GM12878 (cell line): ENCODE measurements at regions not wholly inside any gene's neighbourhood (a gene's known extent, or its start where the extent isn't known, plus 50 kb on each side); places are given as distances from the start of the nearest gene placed in this dataset.

Experiments
- ATAC-seq: fragments of 200-7000 bp; cut with Tn5 transposase; 3 replicates; pipeline ENCODE4 v1.9.1; 2020; ENCODE audit warnings: mild to moderate bottlenecking, moderate library complexity
- BruUV-seq: library from RNA; stranded (reverse); fragments of 400-500 nt; replicated peaks from 2 replicates; lab custom pipeline; 2021; lab: Mats Ljungman, UMichigan
- CTCF ChIA-PET: fragments of 300-600 bp; sonication (Branson Sonifier 250); formaldehyde crosslinking; extraction: SDS; loops from one replicate; lab custom pipeline; 2021; ENCODE audit warnings: inconsistent platforms; lab: Yijun Ruan, JAX
- POLR2A ChIA-PET: fragments of 350-600 bp; formaldehyde crosslinking; extraction: SDS; loops from one replicate; lab custom pipeline; 2021; ENCODE audit warnings: inconsistent platforms; lab: Charles Lee
- RAD21 ChIA-PET: fragments of 300-600 bp; sonication (Branson Sonifier 250); formaldehyde crosslinking; loops from one replicate; lab custom pipeline; 2023; ENCODE audit warnings: antibody characterized with exemption; ENCODE audit not compliant: unreplicated experiment; lab: Charles Lee
- SMC1A ChIA-PET: fragments of 300-600 bp; sonication (Branson Sonifier 250); formaldehyde crosslinking; loops from one replicate; lab custom pipeline; 2023; ENCODE audit not compliant: unreplicated experiment, uncharacterized antibody; lab: Charles Lee
- DNase-seq: peaks from one replicate; pipeline ENCODE4 v3.0.0-alpha.2; 2011; ENCODE audit warnings: low read depth, low spot score
- FAIRE-seq: peaks from 3 replicates; lab custom pipeline; 2011; peaks lifted over from hg19 to GRCh38; lab: Jason Lieb, UNC
- H2AFZ ChIP-seq: 2 replicates; pipeline ENCODE4 v1.6.0; 2011; ENCODE audit warnings: low read depth, low read length, control low read depth; ENCODE audit not compliant: control insufficient read depth
- H3K27ac ChIP-seq: 2 replicates; pipeline ENCODE4 v1.5.1; 2011; ENCODE audit warnings: control low read depth; ENCODE audit not compliant: control insufficient read depth, insufficient read depth
- H3K27me3 ChIP-seq, 2 experiments: replicated peaks in 1 of 2; 2 replicates each; pipeline versions ENCODE4 v1.6.0 to v1.6.1; 2011; ENCODE audit warnings: low read length in 1 of 2; ENCODE audit not compliant: control insufficient read depth in 2 of 2, insufficient read depth in 2 of 2
- H3K36me3 ChIP-seq, 2 experiments: 2 replicates each; pipeline ENCODE4 v1.5.1; 2011; ENCODE audit warnings: low read length in 1 of 2; ENCODE audit not compliant: control insufficient read depth in 2 of 2, insufficient read depth in 2 of 2
- H3K4me1 ChIP-seq: 2 replicates; pipeline ENCODE4 v1.6.1; 2011; ENCODE audit warnings: mild to moderate bottlenecking, low read length, moderate library complexity, mixed read lengths; ENCODE audit not compliant: control insufficient read depth, insufficient read depth
- H3K4me2 ChIP-seq: 2 replicates; pipeline ENCODE4 v1.6.0; 2011; ENCODE audit warnings: control low read depth; ENCODE audit not compliant: control insufficient read depth, insufficient read depth
- H3K4me3 ChIP-seq: fragments of 200-600 bp; sonication (generic); 2 replicates; pipeline ENCODE4 v1.5.1; 2016
- H3K79me2 ChIP-seq: 2 replicates; pipeline ENCODE4 v1.6.0; 2011; ENCODE audit warnings: low read length; ENCODE audit not compliant: control insufficient read depth, insufficient read depth
- H3K9ac ChIP-seq: 2 replicates; pipeline ENCODE4 v1.8.0; 2011; ENCODE audit warnings: low read length, control low read depth, mixed read lengths; ENCODE audit not compliant: control insufficient read depth, insufficient read depth
- H3K9me3 ChIP-seq: replicated peaks from 3 replicates; pipeline ENCODE4 v1.5.1; 2011; ENCODE audit warnings: mild to moderate bottlenecking, low read length; ENCODE audit not compliant: control insufficient read depth, insufficient read depth
- H4K20me1 ChIP-seq: 2 replicates; pipeline ENCODE4 v1.6.0; 2011; ENCODE audit not compliant: control insufficient read depth, insufficient read depth
- ATF2 ChIP-seq: IDR thresholded peaks from 2 replicates; pipeline ENCODE4 v1.6.1; 2012; ENCODE audit warnings: low read length, inconsistent platforms
- CBX3 ChIP-seq: fragments of 200-600 bp; sonication (generic); IDR thresholded peaks from 2 replicates; pipeline ENCODE4 v1.6.1; 2016; ENCODE audit warnings: low read depth, borderline replicate concordance
- CBX5 ChIP-seq: sonication (generic); IDR thresholded peaks from 2 replicates; pipeline ENCODE4 v1.6.1; 2016; ENCODE audit warnings: low read depth, moderate library complexity, mild to moderate bottlenecking, inconsistent platforms
- CHD1 ChIP-seq: IDR thresholded peaks from 2 replicates; pipeline ENCODE4 v1.6.1; 2012; ENCODE audit warnings: low read depth, low read length, improper control_type of control experiment
- EED ChIP-seq: sonication (generic); IDR thresholded peaks from 2 replicates; pipeline ENCODE4 v1.6.1; 2016; ENCODE audit warnings: antibody characterized with exemption, low read depth
- EGR1 ChIP-seq, 2 experiments: IDR thresholded peaks; 1 replicate in 1 of 2; 2 replicates in 1 of 2; pipeline ENCODE4 v1.6.1; 2011 to 2012; ENCODE audit warnings: low read depth in 2 of 2, low read length in 2 of 2, borderline replicate concordance in 1 of 2, mild to moderate bottlenecking in 1 of 2, moderate library complexity in 1 of 2
- IRF3 ChIP-seq: fragments of 450-650 bp; IDR thresholded peaks from 2 replicates; pipeline ENCODE4 v1.6.1; 2014; ENCODE audit warnings: mild to moderate bottlenecking
- JUNB ChIP-seq: IDR thresholded peaks from 2 replicates; pipeline ENCODE4 v1.6.1; 2016; ENCODE audit warnings: antibody characterized with exemption, mild to moderate bottlenecking
- KLF5 ChIP-seq: fragments of 450-650 bp; IDR thresholded peaks from 2 replicates; pipeline ENCODE4 v1.6.1; 2014; ENCODE audit warnings: mild to moderate bottlenecking; ENCODE audit not compliant: partially characterized antibody
- MXI1 ChIP-seq: fragments of 150-350 bp; IDR thresholded peaks from 2 replicates; pipeline ENCODE4 v1.6.1; 2011; ENCODE audit warnings: low read depth, mild to moderate bottlenecking, inconsistent platforms, low read length, improper control_type of control experiment
- NR2F1 ChIP-seq: fragments of 450-650 bp; conservative IDR thresholded peaks from 2 replicates; pipeline ENCODE4 v1.6.1; 2017; ENCODE audit warnings: mild to moderate bottlenecking
- PKNOX1 ChIP-seq: fragments of 450-650 bp; IDR thresholded peaks from 2 replicates; pipeline ENCODE4 v1.6.1; 2016; ENCODE audit warnings: mild to moderate bottlenecking
- POLR2A ChIP-seq: IDR thresholded peaks from 2 replicates; pipeline ENCODE4 v1.6.1; 2011; ENCODE audit warnings: low read depth, mild to moderate bottlenecking, low read length
- POLR2AphosphoS5 ChIP-seq: IDR thresholded peaks from 2 replicates; pipeline ENCODE4 v1.6.1; 2011; ENCODE audit warnings: mild to moderate bottlenecking, low read length, inconsistent platforms
- RAD21 ChIP-seq: IDR thresholded peaks from 2 replicates; pipeline ENCODE4 v1.6.1; 2011; ENCODE audit warnings: mild to moderate bottlenecking, low read depth, low read length, moderate library complexity; ENCODE audit not compliant: insufficient read depth
- RELA ChIP-seq: fragments of 450-650 bp; IDR thresholded peaks from 2 replicates; pipeline ENCODE4 v1.8.0; 2014; ENCODE audit warnings: borderline replicate concordance; ENCODE audit not compliant: partially characterized antibody
- ZNF24 ChIP-seq: fragments of 450-650 bp; IDR thresholded peaks from 2 replicates; pipeline ENCODE4 v1.6.1; 2017; ENCODE audit warnings: antibody characterized with exemption, mild to moderate bottlenecking
- WGBS: methylation state at CpG from one replicate; pipeline ENCODE4 v1.1.6; 2016; ENCODE audit warnings: low lambda C conversion rate; ENCODE audit not compliant: insufficient replicate concordance, insufficient coverage; ENCODE audit errors: missing lambda C conversion rate; 5-methylcytosine and 5-hydroxymethylcytosine counted together
- in situ Hi-C: fragments of 300-500 bp; cut with MboI; formaldehyde crosslinking; loops from 9 replicates; pipeline ENCODE4 v1.14.3; 2018; ENCODE audit warnings: mixed read lengths
- intact Hi-C: fragments of 100-400 bp; cut with micrococcal nuclease; formaldehyde crosslinking; loops from one replicate; pipeline ENCODE4 v1.14.2; 2022; ENCODE audit not compliant: unreplicated experiment

GRCh38 chr17:79248843-79249493, 174.3 kb downstream of the ENGASE start (continued):
- TF ChIP-seq EGR1 (IDR thresholded peaks at IDR 0.05; ENCODE audit: borderline replicate concordance in 1 of 2, low read depth in 2 of 2, low read length in 2 of 2) (no peak), ATF2 (no peak), POLR2A (no peak), CHD1 (no peak)
- TF ChIP-seq, all 136 proteins: peak for 0

GRCh38 chr17:79246225-79247190, 171.9 kb downstream of the ENGASE start:
- ChIA-PET RAD21 (no interaction called here), POLR2A (no interaction called here), SMC1A (no interaction called here), CTCF (no interaction called here)
- FAIRE-seq = no peak
- in situ Hi-C loops = no loop called here
- Histone ChIP-seq H2AFZ (no peak overlapping the region), H3K27me3 (peaks cover 0 to 2% of the 10 kb centered on the region in 2 experiments; a peak in 2 of 4 replicates), H3K27ac (no peak overlapping the region), H4K20me1 (no peaks in the 10 kb centered on the region), H3K4me1 (no peaks in the 10 kb centered on the region), H3K9ac (no peak overlapping the region), H3K79me2 (no peaks in the 10 kb centered on the region), H3K9me3 (no peaks in the 10 kb centered on the region; the same call in 2 of the 3 replicates), H3K4me3 (no peak overlapping the region), H3K36me3 (no peaks in the 10 kb centered on the region), H3K4me2 (no peak overlapping the region)
- 44% methylated on average over 27 of the region's 27 CpGs for WGBS
- intact Hi-C loops = no loop called here
- ATAC-seq = no peak
- TF ChIP-seq RELA (no peak), PKNOX1 (no peak), NR2F1 (no peak), POLR2AphosphoS5 (no peak), MXI1 (no peak), IRF3 (no peak), KLF5 (no peak), ZNF24 (no peak), CBX3 (no peak), RAD21 (no peak), JUNB (no peak), EED (no peak), CBX5 (no peak)
- no peak for DNase-seq
- no TSS peak for BruUV-seq
